NB4 (cell line): ENCODE measurements at regions not wholly inside any gene's neighbourhood (a gene's known extent, or its start where the extent isn't known, plus 50 kb on each side); places are given as distances from the start of the nearest gene placed in this dataset.

Experiments used
- DNase-seq: peaks from one replicate; pipeline ENCODE4 v3.0.0; 2010; ENCODE audit warnings: low read depth
- H3K4me3 ChIP-seq: one replicate; pipeline ENCODE4 v1.5.1; 2011; ENCODE audit warnings: mild to moderate bottlenecking, low read depth, low read length, moderate library complexity
- MYC ChIP-seq: IDR thresholded peaks from 2 replicates; pipeline ENCODE4 v1.6.1; 2011; ENCODE audit warnings: low read depth, low read length
- POLR2A ChIP-seq: IDR thresholded peaks from 2 replicates; pipeline ENCODE4 v1.6.1; 2011; ENCODE audit warnings: mild to moderate bottlenecking; ENCODE audit not compliant: insufficient read length; ENCODE audit errors: extremely low read depth
- TF ChIP-seq, protein P1 (sequence below): IDR thresholded peaks from 2 replicates; pipeline ENCODE4 v1.6.1; 2011; ENCODE audit warnings: low read depth, low read length
- TF ChIP-seq, protein P2 (sequence below): IDR thresholded peaks from one replicate; pipeline ENCODE4 v1.5.1; 2012; ENCODE audit warnings: low read depth, low read length

DNA sequence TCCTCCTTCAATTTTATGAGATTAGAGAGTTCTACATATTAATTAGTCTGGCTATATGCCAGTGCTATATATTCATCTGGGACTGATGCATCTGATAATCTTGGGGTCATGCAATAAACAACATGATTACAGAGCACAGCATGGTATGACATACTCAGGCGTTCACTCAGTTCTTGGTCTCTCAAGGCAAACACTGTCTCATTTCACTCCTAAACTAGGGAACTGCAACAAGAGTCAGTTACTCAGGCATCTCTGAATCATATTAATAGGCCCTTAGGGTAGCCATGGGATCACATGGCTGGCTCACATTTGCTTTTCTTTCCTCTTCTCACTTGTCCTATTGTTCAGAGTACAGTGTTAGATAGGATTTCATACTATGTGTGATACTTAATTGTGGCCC, 91.8 kb upstream of the TMEM260 start:
- TF ChIP-seq, protein P1, sequence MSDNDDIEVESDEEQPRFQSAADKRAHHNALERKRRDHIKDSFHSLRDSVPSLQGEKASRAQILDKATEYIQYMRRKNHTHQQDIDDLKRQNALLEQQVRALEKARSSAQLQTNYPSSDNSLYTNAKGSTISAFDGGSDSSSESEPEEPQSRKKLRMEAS: no peak
- TF ChIP-seq POLR2A (no peak), MYC (no peak)
- TF ChIP-seq, protein P2, sequence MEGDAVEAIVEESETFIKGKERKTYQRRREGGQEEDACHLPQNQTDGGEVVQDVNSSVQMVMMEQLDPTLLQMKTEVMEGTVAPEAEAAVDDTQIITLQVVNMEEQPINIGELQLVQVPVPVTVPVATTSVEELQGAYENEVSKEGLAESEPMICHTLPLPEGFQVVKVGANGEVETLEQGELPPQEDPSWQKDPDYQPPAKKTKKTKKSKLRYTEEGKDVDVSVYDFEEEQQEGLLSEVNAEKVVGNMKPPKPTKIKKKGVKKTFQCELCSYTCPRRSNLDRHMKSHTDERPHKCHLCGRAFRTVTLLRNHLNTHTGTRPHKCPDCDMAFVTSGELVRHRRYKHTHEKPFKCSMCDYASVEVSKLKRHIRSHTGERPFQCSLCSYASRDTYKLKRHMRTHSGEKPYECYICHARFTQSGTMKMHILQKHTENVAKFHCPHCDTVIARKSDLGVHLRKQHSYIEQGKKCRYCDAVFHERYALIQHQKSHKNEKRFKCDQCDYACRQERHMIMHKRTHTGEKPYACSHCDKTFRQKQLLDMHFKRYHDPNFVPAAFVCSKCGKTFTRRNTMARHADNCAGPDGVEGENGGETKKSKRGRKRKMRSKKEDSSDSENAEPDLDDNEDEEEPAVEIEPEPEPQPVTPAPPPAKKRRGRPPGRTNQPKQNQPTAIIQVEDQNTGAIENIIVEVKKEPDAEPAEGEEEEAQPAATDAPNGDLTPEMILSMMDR: no peak
- no peak overlapping the region for H3K4me3 ChIP-seq
- DNase-seq: no peak

DNA sequence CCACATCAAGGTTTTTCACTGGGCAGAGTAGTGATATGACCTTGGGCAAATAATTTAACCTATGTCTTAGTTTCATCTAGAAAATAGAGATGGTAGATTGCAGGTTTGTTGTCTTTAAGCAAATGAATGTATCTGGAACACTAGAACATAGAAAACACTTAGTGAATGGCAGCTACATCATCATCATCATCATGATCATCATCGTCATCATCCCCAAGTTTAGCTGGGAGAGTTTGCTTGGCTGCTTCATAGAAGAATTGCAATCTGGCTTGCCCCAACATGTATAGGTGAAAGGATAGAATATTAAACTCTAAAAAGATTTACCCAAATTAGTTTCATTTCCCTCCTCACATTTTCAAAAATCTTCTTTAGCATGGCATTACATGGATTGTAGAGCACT, 91.3 kb upstream of the TMEM260 start:
- TF ChIP-seq, protein P1: no peak
- TF ChIP-seq, protein P2: no peak
- TF ChIP-seq MYC: no peak
- TF ChIP-seq POLR2A: no peak
- no peak overlapping the region for H3K4me3 ChIP-seq
- no peak for DNase-seq

DNA sequence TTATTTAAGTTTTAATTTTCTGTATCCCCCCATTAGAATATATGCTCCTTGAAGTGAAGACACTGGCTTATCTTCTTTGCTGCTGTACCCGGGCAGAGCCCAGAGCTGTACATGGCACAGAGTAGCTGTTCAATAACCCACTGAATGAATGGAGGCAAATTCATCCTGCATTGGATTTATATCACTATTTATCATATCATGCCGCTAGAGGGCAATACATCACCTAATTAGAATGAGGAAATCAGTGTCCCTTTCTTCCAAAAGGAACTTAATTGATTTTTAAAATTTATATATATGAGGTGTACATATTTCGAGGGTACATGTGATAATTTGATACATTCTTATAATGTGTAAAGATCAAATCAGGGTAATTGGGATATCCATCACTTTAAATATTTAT, 89.2 kb upstream of the TMEM260 start:
- TF ChIP-seq, protein P1: no peak
- TF ChIP-seq, protein P2: no peak
- no peak for TF ChIP-seq MYC
- TF ChIP-seq POLR2A: no peak
- peak; percentile 44 for DNase-seq

DNA sequence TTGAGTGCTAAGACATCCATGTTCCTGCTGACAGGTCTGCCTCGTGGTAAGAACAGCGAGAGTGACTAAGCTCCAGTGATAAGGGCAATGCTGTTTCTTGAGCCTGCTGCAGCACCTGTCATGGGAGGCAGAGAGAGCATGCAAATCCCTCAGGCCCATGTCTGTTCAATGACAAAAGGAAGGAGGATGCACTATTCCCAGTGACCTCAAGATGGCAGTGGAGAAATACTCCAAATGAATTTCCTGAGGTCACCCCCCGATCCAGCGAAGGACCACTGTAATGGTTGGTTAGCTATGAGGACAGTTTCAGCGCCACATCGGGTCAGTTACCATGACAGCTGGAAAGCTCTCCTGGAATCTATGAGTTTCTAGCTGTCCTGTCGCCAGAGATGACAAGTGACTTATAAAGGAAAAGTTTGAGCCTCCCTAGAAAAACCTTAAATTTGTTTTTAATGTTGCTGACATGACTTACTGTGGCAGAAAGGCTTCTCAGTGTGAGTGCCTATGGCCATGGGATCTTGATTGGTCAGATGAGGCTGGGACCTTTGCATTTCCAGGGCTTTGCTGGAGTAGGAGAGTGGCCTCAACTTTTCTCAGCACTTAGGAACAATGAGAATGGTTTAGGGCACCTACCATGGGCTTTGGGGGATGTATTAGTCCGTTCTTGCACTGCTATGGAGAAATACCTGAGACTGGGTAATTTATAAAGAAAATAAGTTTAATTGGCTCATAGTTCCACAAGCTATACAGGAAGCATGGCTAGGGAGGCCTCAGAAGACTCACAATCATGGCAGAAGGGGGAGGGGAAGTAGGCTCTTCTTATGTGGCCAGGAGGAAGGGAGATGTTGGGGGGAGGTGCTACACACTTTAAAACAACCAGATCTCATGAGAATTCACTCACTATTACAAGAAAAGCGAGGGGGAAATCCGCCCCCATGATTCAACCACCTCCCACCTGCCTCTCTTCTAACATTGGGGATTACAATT, 88.0 kb upstream of the TMEM260 start:
- no peak for TF ChIP-seq MYC
- TF ChIP-seq, protein P1: no peak
- TF ChIP-seq, protein P2: peak; percentile 42
- DNase-seq: peak; percentile 57
- H3K4me3 ChIP-seq: no peak overlapping the region

More for the DNA sequence above, 89.2 kb upstream of the TMEM260 start:
- no peak overlapping the region for H3K4me3 ChIP-seq

DNA sequence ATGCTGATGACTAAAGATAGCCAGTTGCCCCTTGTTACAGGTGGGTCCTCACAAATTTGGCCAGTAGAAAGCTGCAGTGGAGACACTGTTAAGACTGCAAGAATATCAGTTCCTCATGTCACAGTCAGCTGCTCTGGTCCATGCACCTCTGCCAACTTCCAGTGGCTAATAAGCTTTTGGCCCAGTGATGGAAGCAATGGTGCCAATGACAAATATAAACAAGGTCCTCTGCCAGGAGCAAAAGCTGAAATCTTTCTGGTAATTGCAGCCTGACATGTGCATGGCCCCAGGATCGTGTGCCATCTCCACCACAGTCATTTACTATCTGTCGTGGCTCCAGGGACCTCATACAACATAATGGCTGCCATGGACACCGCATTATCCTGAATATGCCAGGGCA, 85.4 kb upstream of the TMEM260 start:
- no peak overlapping the region for H3K4me3 ChIP-seq
- no peak for DNase-seq
- no peak for TF ChIP-seq MYC
- TF ChIP-seq, protein P1: no peak

DNA sequence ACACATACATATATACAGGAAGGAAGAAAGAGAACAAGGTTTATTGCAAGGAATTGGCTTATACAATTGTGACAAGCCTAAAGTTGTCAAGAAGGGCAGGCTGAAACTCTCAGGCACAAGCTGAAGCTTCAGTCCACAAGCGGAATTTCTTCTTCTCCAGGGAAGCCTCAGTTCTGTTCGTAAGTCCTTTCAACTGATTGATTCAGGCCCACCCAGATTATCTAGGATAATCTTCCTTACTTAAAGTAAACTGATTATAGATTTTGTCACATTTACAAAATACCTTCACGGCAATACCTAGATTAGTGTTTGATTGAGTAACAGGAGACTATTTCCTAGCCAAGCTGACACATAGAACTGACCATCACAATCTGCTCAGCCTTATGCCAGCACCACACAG, 81.5 kb upstream of the TMEM260 start:
- no peak overlapping the region for H3K4me3 ChIP-seq
- DNase-seq: no peak
- TF ChIP-seq POLR2A (no peak), MYC (no peak)
- TF ChIP-seq, protein P1: no peak
- TF ChIP-seq, protein P2: no peak
